ENCODE measurements at regions not wholly inside any gene's neighbourhood (a gene's known extent, or its start where the extent isn't known, plus 50 kb on each side); places are given as distances from the start of the nearest gene placed in this dataset.

GRCh38 chr10:130577039-130577438 is 440.8 kb downstream of the GLRX3 start:
- TF ChIP-seq CTCF (IDR thresholded peaks at IDR 0.05 in 8 of 11, conservative IDR thresholded peaks at IDR 0.05 in 3 of 11) (no peak), POLR2AphosphoS5 (IDR thresholded peaks at IDR 0.05) (no peak), POLR2A (IDR thresholded peaks at IDR 0.05) (no peak)
